GM12874 (cell line): ENCODE measurements at regions not wholly inside any gene's neighbourhood (a gene's known extent, or its start where the extent isn't known, plus 50 kb on each side); places are given as distances from the start of the nearest gene placed in this dataset.
A peak's percentile ranks its signal among the peaks of the same experiment; 100 is the strongest.

ENCODE experiments used
- CTCF ChIP-seq: IDR thresholded peaks from 2 replicates; pipeline ENCODE4 v1.5.1; 2011; ENCODE audit warnings: low read depth, mild to moderate bottlenecking, control low read depth, low read length, moderate library complexity; ENCODE audit not compliant: insufficient read depth

GRCh38 chr1:90139837-90140236 is 144.9 kb downstream of the ZNF326 start:
- TF ChIP-seq CTCF = no peak

- no peak for TF ChIP-seq CTCF
Measured at GRCh38 chr1:90135286-90135685, 140.4 kb downstream of the ZNF326 start.

- TF ChIP-seq CTCF = no peak
Measured at GRCh38 chr1:90134175-90134955, 139.5 kb downstream of the ZNF326 start.

- peak; percentile 35; the same call in 1 of the 2 replicates for TF ChIP-seq CTCF
Measured at GRCh38 chr1:90133133-90133532, 138.2 kb downstream of the ZNF326 start.

GRCh38 chr1:90132306-90132705 is 137.4 kb downstream of the ZNF326 start:
- TF ChIP-seq CTCF = no peak

- no peak for TF ChIP-seq CTCF
Measured at GRCh38 chr1:90127288-90127953, 132.5 kb downstream of the ZNF326 start.

- no peak for TF ChIP-seq CTCF
Measured at GRCh38 chr1:90126834-90127233, 131.9 kb downstream of the ZNF326 start.
